Stimulated activated CD4-positive, alpha-beta T cell treated with anti-CD3 and anti-CD28 coated beads, TNF-alpha, amount 100 ng/mL, for 4 hours (primary cell): ENCODE measurements at regions not wholly inside any gene's neighbourhood (a gene's known extent, or its start where the extent isn't known, plus 50 kb on each side); places are given as distances from the start of the nearest gene placed in this dataset.

Source experiments
- DNase-seq, 3 experiments: peaks; one replicate each; pipeline ENCODE4 v3.0.0-alpha.2; 2020; ENCODE audit warnings: low read depth in 3 of 3

- no peak for DNase-seq
Observed at GRCh38 chr6:95142661-95143335, 434.5 kb upstream of the MANEA start.

DNA sequence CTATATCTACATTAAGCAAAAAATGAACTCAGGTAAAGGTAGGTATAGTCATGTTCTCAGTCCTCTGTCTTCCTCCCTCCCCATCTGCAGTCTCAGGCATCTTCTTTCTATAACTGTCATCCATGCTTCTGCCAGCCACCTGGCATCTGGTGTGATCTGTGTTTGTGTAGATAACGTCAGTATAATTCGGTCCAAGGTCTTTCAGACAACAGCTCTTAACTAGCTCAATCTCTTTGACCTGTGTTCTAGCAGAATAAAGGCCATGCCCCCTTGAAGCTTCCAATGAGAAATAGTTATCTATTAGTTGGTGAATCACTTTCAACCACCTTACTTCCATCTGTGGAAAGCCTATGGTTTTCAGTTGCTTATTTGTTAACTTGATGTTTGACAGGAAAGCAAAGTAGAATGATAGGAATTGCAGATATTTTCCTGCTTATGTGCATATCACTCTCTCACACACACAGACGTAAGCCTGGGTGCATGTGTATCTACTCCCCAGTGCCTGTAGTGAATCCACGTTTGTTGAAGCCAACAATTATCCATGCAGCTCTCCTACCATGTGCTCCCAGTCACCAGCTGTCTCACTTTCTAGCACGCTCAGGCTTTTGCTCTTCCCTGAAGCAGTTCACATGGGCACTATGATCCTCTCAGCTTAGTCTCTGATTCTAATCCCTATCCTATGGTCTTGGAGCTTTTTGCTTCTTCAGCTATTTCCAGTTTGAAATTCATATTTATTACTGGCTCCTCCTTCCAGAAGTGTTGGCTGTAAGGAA lies 433.7 kb upstream of the MANEA start:
- no peak for DNase-seq

- no peak for DNase-seq
Observed at GRCh38 chr6:95145457-95145856, 431.9 kb upstream of the MANEA start.

DNA sequence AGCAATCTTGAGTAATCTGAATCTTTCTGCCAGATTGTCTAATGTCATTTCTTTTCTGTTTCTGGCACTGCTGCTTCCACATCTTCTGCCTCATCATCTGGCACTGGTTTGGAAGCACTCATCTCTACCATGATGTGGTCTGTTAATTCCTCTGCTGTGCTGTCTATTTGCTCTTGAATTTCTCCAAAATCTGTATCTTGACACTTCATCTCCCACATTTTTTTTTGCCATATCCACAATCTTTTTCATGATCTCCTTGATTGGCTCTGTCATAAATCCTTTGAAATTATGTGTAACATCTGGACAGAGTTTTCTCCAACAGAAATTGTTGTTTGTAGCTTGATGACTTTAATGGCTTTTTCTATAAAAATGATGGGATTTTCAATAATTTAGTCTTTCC lies 417.8 kb upstream of the MANEA start:
- no peak for DNase-seq

- no peak for DNase-seq
Observed at GRCh38 chr6:95169775-95170174, 407.6 kb upstream of the MANEA start.

GRCh38 chr6:95175927-95176675 lies 401.2 kb upstream of the MANEA start:
- DNase-seq = no peak

DNA sequence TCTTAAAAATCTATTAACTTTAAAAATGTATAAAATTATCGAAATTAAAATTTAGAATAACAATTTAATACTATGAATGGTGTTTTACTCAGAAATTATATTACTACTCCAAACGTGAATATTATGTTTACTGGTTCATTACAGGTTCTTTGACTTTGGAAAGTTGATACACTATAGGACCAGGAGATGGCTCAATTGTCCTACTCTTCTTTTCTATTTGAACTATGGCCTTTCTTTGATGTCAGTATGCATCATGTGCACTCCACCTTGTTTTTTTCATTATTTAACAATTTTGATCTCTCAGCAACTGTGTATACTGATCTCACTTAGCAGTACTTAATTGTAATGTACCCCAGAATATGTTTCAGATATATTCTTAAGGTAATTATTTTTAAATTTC lies 391.5 kb upstream of the MANEA start:
- no peak for DNase-seq

- no peak for DNase-seq
Observed at GRCh38 chr6:95186710-95187109, 390.6 kb upstream of the MANEA start.

- DNase-seq = no peak
Observed at GRCh38 chr6:95197590-95197989, 379.7 kb upstream of the MANEA start.

DNA sequence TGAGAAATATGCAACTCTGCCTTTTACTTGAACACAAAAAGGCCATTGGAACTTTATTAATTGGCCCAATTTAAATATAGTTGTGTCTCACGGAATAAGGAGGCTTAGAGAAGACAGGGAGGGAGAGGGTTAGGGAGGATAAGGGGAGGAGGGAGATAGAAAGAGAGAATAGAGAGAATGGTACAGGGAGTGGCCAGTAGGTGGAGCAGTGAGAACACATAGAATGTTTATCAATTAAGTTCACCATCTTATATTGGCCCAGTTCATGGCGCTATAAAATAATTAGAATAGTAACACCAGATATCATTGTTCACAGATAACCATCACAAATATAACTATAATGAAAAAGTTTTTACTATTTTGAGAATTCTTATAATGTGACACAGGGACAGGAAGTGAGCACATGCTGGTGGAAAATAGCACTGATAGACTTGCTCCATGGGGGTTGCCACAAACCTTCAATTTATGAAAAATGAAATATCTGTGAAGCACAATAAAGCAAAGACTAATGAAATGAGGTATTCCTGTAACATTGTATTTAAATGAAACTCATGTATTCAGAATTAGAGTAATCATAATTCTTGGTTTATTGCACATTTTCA lies 374.1 kb upstream of the MANEA start:
- no peak for DNase-seq

DNA sequence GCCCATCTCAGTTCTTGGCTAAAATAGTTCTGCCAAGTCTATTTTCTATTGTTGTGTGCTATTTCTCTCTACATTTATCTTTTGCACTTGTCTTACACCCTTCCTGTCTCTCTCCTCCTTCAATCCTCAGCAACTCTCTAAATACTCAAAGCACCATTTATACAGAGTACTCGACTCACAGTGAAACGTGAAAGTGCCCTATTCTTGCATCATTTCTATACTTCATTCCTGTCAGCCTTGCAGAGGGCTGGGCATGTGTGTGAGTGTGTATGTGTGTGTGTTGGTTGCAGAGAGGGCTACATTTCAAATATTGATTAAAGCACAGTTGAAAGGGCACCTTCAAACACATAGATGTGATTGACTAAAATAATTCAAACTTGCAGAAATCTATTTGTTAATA lies 373.2 kb upstream of the MANEA start:
- no peak for DNase-seq

DNA sequence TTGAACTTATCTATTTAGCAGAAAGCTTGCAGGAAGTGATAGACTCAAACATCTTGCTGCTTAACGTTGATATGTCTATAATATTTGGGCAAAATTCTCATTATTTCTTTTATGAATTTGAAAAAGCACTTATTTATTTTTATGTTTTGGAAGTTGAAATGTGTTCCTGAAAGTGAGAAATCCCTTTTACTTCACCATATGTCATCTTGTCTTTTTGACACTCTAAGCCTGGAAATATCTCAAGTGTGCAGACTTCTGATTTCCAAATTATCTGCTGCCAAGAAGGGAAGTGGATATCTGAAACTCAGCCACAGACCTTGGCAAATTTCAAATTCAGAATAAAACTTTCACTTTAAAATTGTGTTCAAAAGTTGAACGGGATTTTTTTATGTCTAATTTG lies 368.7 kb upstream of the MANEA start:
- DNase-seq = no peak

DNA sequence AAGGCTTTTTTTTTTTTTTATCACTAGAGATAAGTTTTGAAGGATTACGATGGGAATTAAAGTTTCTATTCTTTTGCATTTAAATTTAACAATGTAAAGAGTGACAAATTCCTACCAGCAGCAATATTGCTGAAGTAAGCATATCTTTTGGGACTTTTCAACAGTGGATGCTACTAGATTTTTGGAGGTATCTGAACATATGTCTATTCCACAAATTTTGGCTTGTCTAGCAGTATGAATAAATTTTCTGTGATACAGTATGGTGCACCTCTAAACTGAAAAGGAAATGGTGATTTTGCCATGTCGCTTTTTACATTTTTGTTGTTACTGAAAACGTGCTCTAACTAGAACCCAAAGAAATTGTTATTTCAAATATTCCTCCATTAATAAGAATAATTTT lies 368.3 kb upstream of the MANEA start:
- DNase-seq = no peak

DNA sequence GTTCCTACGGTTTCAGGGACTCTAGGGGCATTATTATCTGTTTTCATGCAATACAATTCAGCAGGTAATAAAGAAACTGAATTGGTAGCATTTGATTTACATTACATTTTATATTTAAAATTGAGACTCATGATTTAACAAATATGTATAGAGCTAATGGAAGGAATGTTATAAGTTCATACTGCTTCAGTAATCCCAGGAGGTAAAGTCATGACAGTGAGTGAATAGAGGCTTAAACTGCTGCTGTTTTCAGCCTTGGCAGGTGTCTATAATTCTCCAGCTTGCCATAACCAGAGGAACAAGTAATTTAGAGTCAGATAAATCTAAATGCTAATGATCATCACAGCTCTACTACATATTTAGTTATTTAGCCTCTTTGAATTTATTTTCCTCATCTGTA lies 360.8 kb upstream of the MANEA start:
- DNase-seq = no peak

GRCh38 chr6:95227351-95227750 lies 350.0 kb upstream of the MANEA start:
- no peak for DNase-seq

GRCh38 chr6:95228636-95229035 lies 348.7 kb upstream of the MANEA start:
- DNase-seq = no peak

DNA sequence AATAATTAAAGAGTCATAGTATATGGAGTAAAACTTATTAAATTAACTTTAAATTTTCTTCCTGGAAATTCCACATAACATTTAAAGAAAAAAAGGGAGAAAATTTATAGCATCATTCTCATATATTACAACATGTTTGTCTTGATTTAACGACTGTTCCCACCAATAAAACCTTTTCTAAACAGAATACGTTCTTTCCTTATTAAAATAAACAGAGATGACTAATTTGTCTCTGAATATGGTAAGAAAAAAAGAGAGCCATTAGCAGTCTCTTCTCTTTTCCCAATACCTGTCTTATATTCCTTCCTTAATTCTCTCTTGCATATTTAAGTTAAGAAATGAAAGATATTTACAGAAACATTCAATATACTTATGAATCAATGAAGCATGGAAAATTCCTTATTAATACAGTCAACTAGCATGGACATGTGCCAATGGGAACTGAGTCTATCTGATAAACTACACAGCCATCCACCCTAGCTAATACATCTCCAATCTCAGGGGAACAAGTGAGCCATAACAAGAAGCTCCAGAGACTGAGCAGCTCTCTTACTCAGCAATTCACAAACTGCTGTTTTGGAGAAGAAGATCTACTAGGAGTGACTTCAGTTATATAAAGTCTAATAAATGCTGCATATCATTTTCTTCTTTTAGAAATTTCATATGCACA lies 347.1 kb upstream of the MANEA start:
- no peak for DNase-seq

- DNase-seq = no peak
Observed at GRCh38 chr6:95231416-95231815, 345.9 kb upstream of the MANEA start.

GRCh38 chr6:95232446-95232845 lies 344.9 kb upstream of the MANEA start:
- DNase-seq = no peak

GRCh38 chr6:95233879-95234278 lies 343.5 kb upstream of the MANEA start:
- no peak for DNase-seq

DNA sequence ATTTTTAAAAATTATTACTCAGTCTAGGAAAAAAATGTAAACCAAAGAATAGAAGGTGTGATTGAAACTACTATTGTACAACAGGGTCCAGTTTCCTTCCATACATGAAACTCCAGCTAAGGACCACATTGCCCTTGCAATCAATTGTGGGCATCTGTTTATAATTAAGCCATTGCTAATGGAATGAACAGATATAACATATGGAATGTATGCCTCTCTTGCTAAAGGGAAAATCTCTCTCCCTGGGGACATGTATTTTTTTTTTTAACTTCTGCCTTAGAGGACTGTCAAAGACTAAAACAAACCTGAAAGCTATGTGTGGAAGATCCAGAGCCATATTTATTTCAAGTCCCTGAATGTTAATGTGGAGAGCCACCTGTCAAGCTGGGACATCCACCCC lies 336.8 kb upstream of the MANEA start:
- DNase-seq = no peak

GRCh38 chr6:95242560-95242959 lies 334.8 kb upstream of the MANEA start:
- DNase-seq = no peak
